SK-N-SH (cell line): ENCODE measurements at regions not wholly inside any gene's neighbourhood (a gene's known extent, or its start where the extent isn't known, plus 50 kb on each side); places are given as distances from the start of the nearest gene placed in this dataset.

Experiments
- CTCF ChIA-PET: fragments of 300-600, 350-600 bp; formaldehyde crosslinking; extraction: SDS; loops from one replicate; lab custom pipeline; 2021; lab: Yijun Ruan, JAX
- POLR2A ChIA-PET: fragments of 350-600 bp; sonication (Branson Sonifier 250); formaldehyde crosslinking; extraction: SDS; loops from one replicate; lab custom pipeline; 2020; ENCODE audit warnings: antibody characterized with exemption, inconsistent platforms; lab: Yijun Ruan, JAX
- DNase-seq: peaks from one replicate; pipeline ENCODE4 v3.0.0; 2012
- H2AFZ ChIP-seq: fragments of 200-600 bp; sonication (generic); 2 replicates; pipeline ENCODE4 v1.8.1; 2016; ENCODE audit warnings: antibody characterized with exemption, mild to moderate bottlenecking, low read depth
- H3F3A ChIP-seq: fragments of 200-600 bp; sonication (generic); replicated peaks from 2 replicates; pipeline ENCODE3; 2016; ENCODE audit warnings: antibody characterized with exemption, mild to moderate bottlenecking; ENCODE audit not compliant: insufficient read depth
- H3K27ac ChIP-seq, 2 experiments: fragments of 200-500 bp in 1 of 2; fragments of 200-600 bp in 1 of 2; sonication (Bioruptor generic) in 1 of 2; sonication (generic), shearing (Covaris generic) in 1 of 2; 2 replicates each; pipeline versions ENCODE4 v1.5.1 to v1.6.1; 2014 to 2016; ENCODE audit warnings: low read depth in 2 of 2, inconsistent platforms in 1 of 2, low read length in 1 of 2, mild to moderate bottlenecking in 1 of 2, mixed read lengths in 1 of 2
- H3K27me3 ChIP-seq: fragments of 200-600 bp; sonication (generic), shearing (Covaris generic); 2 replicates; pipeline ENCODE4 v1.6.1; 2016; ENCODE audit warnings: mixed run types; ENCODE audit not compliant: insufficient read depth
- H3K36me3 ChIP-seq, 2 experiments: fragments of 200-500 bp in 1 of 2; fragments of 200-600 bp in 1 of 2; sonication (Bioruptor generic) in 1 of 2; sonication (generic) in 1 of 2; replicated peaks in 1 of 2; 2 replicates each; pipeline versions ENCODE3 to v1.5.1; 2014 to 2016; ENCODE audit warnings: low read length in 1 of 2, mild to moderate bottlenecking in 1 of 2; ENCODE audit not compliant: insufficient read depth in 2 of 2, control insufficient read depth in 1 of 2
- H3K4me1 ChIP-seq, 2 experiments: fragments of 200-500 bp in 1 of 2; fragments of 200-600 bp in 1 of 2; sonication (Bioruptor generic) in 1 of 2; sonication (generic), shearing (Covaris generic) in 1 of 2; 2 replicates each; pipeline versions ENCODE4 v1.5.1 to v1.6.1; 2014 to 2016; ENCODE audit warnings: low read depth in 1 of 2, low read length in 1 of 2, mixed run types in 1 of 2; ENCODE audit not compliant: insufficient read depth in 2 of 2, control insufficient read depth in 1 of 2
- H3K4me2 ChIP-seq: fragments of 200-600 bp; sonication (generic), shearing (Covaris generic); 2 replicates; pipeline ENCODE4 v1.6.1; 2017; ENCODE audit warnings: mixed run types
- H3K4me3 ChIP-seq, 2 experiments: fragments of 200-500 bp in 1 of 2; fragments of 200-600 bp in 1 of 2; sonication (Bioruptor generic) in 1 of 2; sonication (generic), shearing (Covaris generic) in 1 of 2; 2 replicates each; pipeline versions ENCODE4 v1.5.1 to v1.8.1; 2014 to 2016; ENCODE audit warnings: low read depth in 2 of 2, inconsistent platforms in 1 of 2, low read length in 1 of 2, mild to moderate bottlenecking in 1 of 2, mixed read lengths in 1 of 2, moderate library complexity in 1 of 2
- H3K79me2 ChIP-seq: fragments of 200-600 bp; sonication (generic); 2 replicates; pipeline ENCODE4 v1.8.1; 2017; ENCODE audit warnings: mild to moderate bottlenecking; ENCODE audit not compliant: insufficient read depth
- H3K9ac ChIP-seq: fragments of 200-600 bp; sonication (generic); 2 replicates; pipeline ENCODE4 v1.6.1; 2017; ENCODE audit warnings: mixed run types
- H3K9me2 ChIP-seq: fragments of 200-600 bp; sonication (generic); 2 replicates; pipeline ENCODE4 v1.6.1; 2017; ENCODE audit warnings: mixed run types
- H3K9me3 ChIP-seq: fragments of 200-600 bp; sonication (generic); 2 replicates; pipeline ENCODE4 v1.6.1; 2017; ENCODE audit warnings: mixed run types, mild to moderate bottlenecking, moderate library complexity
- H4K20me1 ChIP-seq: fragments of 200-600 bp; sonication (generic); 2 replicates; pipeline ENCODE4 v1.6.1; 2017; ENCODE audit warnings: mild to moderate bottlenecking, mixed run types; ENCODE audit not compliant: insufficient read depth
- CTCF ChIP-seq: fragments of 200-600 bp; sonication (generic); IDR thresholded peaks from 2 replicates; pipeline ENCODE4 v1.6.1; 2017; ENCODE audit warnings: antibody characterized with exemption, mild to moderate bottlenecking, moderate library complexity
- ELF1 ChIP-seq: IDR thresholded peaks from 2 replicates; pipeline ENCODE4 v1.4.0; 2012
- EP300 ChIP-seq, 2 experiments: IDR thresholded peaks; 2 replicates each; pipeline versions ENCODE4 v1.4.0 to v1.6.1; 2012; ENCODE audit warnings: borderline replicate concordance in 1 of 2, low read depth in 1 of 2, low read length in 1 of 2
- EZH2phosphoT487 ChIP-seq: fragments of 200-600 bp; sonication (generic); IDR thresholded peaks from 2 replicates; pipeline ENCODE4 v1.6.1; 2017; ENCODE audit warnings: low read depth, mixed run types, mild to moderate bottlenecking, antibody characterized with exemption, moderate library complexity, borderline replicate concordance
- FOXJ3 ChIP-seq: sonication (generic); formaldehyde crosslinking; IDR thresholded peaks from 2 replicates; pipeline ENCODE4 v1.5.1; 2020; ENCODE audit warnings: mild to moderate bottlenecking, missing genetic modification reagents
- GATA2 ChIP-seq: sonication (generic); formaldehyde crosslinking; IDR thresholded peaks from 2 replicates; pipeline ENCODE4 v1.5.0; 2020; ENCODE audit warnings: mild to moderate bottlenecking, missing genetic modification reagents
- MEF2A ChIP-seq: IDR thresholded peaks from 2 replicates; pipeline ENCODE4 v1.4.0; 2012; ENCODE audit warnings: low read depth, borderline replicate concordance
- MXI1 ChIP-seq: IDR thresholded peaks from 2 replicates; pipeline ENCODE4 v1.6.1; 2012; ENCODE audit warnings: mild to moderate bottlenecking, low read depth, low read length, improper control_type of control experiment
- NFIC ChIP-seq: IDR thresholded peaks from 2 replicates; pipeline ENCODE4 v1.4.0; 2012; ENCODE audit warnings: borderline replicate concordance
- RAD21 ChIP-seq: IDR thresholded peaks from 2 replicates; pipeline ENCODE4 v1.6.1; 2012; ENCODE audit warnings: mild to moderate bottlenecking, low read length
- RXRA ChIP-seq: IDR thresholded peaks from 2 replicates; pipeline ENCODE4 v1.4.0; 2012; ENCODE audit warnings: low read depth, mild to moderate bottlenecking, borderline replicate concordance
- SMC3 ChIP-seq: IDR thresholded peaks from 2 replicates; pipeline ENCODE4 v1.6.1; 2012; ENCODE audit warnings: low read depth, low read length, improper control_type of control experiment
- TCF12 ChIP-seq: IDR thresholded peaks from 2 replicates; pipeline ENCODE4 v1.4.0; 2012
- WGBS: methylation state at CpG from one replicate; pipeline ENCODE4 v1.1.6; 2017; ENCODE audit warnings: low lambda C conversion rate; 5-methylcytosine and 5-hydroxymethylcytosine counted together
- TF ChIP-seq, protein P1 (sequence below): IDR thresholded peaks from 2 replicates; pipeline ENCODE4 v1.4.0; 2012; ENCODE audit warnings: low read depth
- TF ChIP-seq, protein P2 (sequence below): fragments of 150-350 bp; IDR thresholded peaks from 2 replicates; pipeline ENCODE4 v1.6.1; 2017; ENCODE audit warnings: antibody characterized with exemption, low read length, low read depth, borderline replicate concordance

DNA sequence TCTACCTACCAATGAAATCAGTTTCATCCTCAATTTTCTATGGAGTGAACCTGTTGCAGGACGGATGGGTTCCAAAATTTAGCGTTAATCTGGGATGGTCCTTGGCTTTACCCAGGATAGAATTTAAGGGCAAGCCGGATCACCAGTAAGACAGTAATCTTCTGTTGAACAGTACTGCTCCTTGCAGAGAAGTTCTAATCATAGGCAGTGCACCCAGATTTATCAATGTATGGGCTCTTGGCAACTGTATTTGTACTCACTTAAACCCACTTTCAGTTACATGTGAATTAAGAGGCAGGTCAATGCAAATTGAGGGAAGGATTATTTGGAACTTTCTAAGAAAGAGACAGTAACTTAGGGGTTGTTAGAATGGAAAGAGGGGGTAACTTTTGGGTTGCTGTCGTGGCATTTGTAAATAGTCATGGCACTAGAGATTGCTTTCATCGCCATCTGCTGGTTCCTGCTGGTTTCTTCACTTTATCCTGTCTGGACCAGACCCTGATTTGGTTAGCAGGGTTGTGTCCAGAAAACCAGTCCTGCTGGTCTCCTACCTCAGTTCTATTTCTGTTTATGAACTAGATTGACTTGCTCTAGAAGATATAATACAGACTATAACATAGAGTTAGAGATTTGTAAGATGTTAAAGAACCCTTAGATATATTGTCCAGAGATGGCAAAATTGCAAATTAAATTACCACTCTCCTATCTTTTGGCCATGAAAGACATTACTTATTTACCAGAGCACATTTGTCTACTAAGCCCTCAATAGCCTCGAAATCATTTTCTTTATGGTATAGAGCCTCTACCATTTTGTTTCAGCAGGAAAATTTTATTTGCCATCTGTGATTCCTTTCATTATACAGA, 646.3 kb downstream of the UTRN start:
- H3K27me3 ChIP-seq: no peaks in the 10 kb centered on the region
- H3K4me1 ChIP-seq: no peaks in the 10 kb centered on the region; a peak in 1 of 4 replicates
- H4K20me1 ChIP-seq: no peaks in the 10 kb centered on the region
- 40% methylated on average over 6 of the region's 6 CpGs for WGBS
- H3K9ac ChIP-seq: no peak overlapping the region
- ChIA-PET CTCF (interaction anchor here (1.2 to 2.4 kb wide), 2 partner anchors 53 to 346 kb away, joined by 3 to 15 read pairs; no protein-coding TSS in a partner anchor), POLR2A (no interaction called here)
- no peaks in the 10 kb centered on the region for H3K9me2 ChIP-seq
- H3K4me3 ChIP-seq: no peak overlapping the region; a peak in 1 of 4 replicates
- no peaks in the 10 kb centered on the region for H3K36me3 ChIP-seq
- H3K27ac ChIP-seq: no peak overlapping the region
- H3K79me2 ChIP-seq: no peaks in the 10 kb centered on the region
- no peaks in the 10 kb centered on the region for H3F3A ChIP-seq
- H3K4me2 ChIP-seq: no peak overlapping the region
- TF ChIP-seq EZH2phosphoT487: no peak
- no peak for TF ChIP-seq EP300 (IDR thresholded peaks at IDR 0.05; ENCODE audit: borderline replicate concordance in 1 of 2, low read depth in 1 of 2, low read length in 1 of 2)
- TF ChIP-seq MXI1: no peak
- peak; percentile 72 for TF ChIP-seq RAD21
- no peak for TF ChIP-seq RXRA
- TF ChIP-seq SMC3: peak; percentile 69
- no peak for TF ChIP-seq NFIC
- no peak for TF ChIP-seq GATA2
- TF ChIP-seq ELF1: no peak
- TF ChIP-seq, protein P1, sequence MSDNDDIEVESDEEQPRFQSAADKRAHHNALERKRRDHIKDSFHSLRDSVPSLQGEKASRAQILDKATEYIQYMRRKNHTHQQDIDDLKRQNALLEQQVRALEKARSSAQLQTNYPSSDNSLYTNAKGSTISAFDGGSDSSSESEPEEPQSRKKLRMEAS: no peak
- TF ChIP-seq CTCF: peak; percentile 69
- DNase-seq: peak; percentile 12
- H3K9me3 ChIP-seq: no peaks in the 10 kb centered on the region
- no peak overlapping the region for H2AFZ ChIP-seq

DNA sequence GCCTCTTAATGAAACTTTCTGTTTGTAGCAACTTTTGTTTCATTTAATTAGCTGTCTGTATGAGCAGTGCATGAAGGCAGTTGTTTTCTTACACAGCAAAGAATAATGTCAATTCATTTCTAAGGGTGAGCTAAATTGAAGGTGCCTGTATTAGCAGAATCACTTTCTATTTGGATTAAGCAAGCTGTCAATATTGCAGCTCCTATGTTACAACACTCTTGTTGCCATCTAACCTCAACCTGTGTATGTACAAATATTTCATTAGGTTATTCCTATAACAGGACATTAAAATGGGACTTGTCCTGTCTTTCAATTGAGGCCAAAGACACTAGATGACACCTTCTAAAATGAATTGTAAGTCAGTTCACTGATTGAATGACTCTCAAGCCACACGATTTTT, 647.5 kb downstream of the UTRN start:
- Histone ChIP-seq H3K79me2 (no peaks in the 10 kb centered on the region), H3K4me1 (no peaks in the 10 kb centered on the region; a peak in 1 of 4 replicates), H3K27ac (no peak overlapping the region), H3K9ac (no peak overlapping the region), H2AFZ (no peak overlapping the region), H3K9me3 (no peaks in the 10 kb centered on the region), H3K9me2 (no peaks in the 10 kb centered on the region), H3F3A (no peaks in the 10 kb centered on the region), H4K20me1 (no peaks in the 10 kb centered on the region), H3K4me2 (no peak overlapping the region), H3K4me3 (no peak overlapping the region), H3K36me3 (no peaks in the 10 kb centered on the region), H3K27me3 (no peaks in the 10 kb centered on the region)
- ChIA-PET CTCF (interaction anchor here (0.9 to 2.4 kb wide), 3 partner anchors 55 to 771 kb away, joined by 3 to 15 read pairs (median 3); no protein-coding TSS in a partner anchor), POLR2A (no interaction called here)
- DNase-seq: no peak
- 39% methylated on average over 1 of the region's 1 CpG for WGBS
- TF ChIP-seq GATA2 (no peak), MEF2A (no peak), FOXJ3 (CRISPR knock-in tag) (no peak), CTCF (no peak), TCF12 (no peak), MXI1 (no peak), SMC3 (no peak)
- TF ChIP-seq, protein P1: no peak
- TF ChIP-seq, protein P2, sequence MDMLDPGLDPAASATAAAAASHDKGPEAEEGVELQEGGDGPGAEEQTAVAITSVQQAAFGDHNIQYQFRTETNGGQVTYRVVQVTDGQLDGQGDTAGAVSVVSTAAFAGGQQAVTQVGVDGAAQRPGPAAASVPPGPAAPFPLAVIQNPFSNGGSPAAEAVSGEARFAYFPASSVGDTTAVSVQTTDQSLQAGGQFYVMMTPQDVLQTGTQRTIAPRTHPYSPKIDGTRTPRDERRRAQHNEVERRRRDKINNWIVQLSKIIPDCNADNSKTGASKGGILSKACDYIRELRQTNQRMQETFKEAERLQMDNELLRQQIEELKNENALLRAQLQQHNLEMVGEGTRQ: no peak
